Mesodermal cell (in vitro differentiated cells): ENCODE measurements at regions not wholly inside any gene's neighbourhood (a gene's known extent, or its start where the extent isn't known, plus 50 kb on each side); places are given as distances from the start of the nearest gene placed in this dataset.
"Not testable (repeated sequence)": the region's sequence is repeated elsewhere in the genome, so short reads cannot be mapped to it uniquely, and the experiment has no call there.

Experiments used
- H3K27ac ChIP-seq: 2 replicates; pipeline ENCODE4 v1.7.0; 2013; ENCODE audit warnings: mild to moderate bottlenecking, low read depth, low read length, moderate library complexity; ENCODE audit not compliant: severe bottlenecking
- H3K36me3 ChIP-seq: 2 replicates; pipeline ENCODE4 v1.7.1; 2013; ENCODE audit warnings: mild to moderate bottlenecking, low read length, moderate library complexity; ENCODE audit not compliant: control insufficient read depth, insufficient read depth
- H3K4me1 ChIP-seq: one replicate; pipeline ENCODE4 v1.7.1; 2013; ENCODE audit warnings: mild to moderate bottlenecking, low read length; ENCODE audit not compliant: insufficient read depth, control insufficient read depth, poor library complexity, severe bottlenecking
- H3K4me3 ChIP-seq: 2 replicates; pipeline ENCODE4 v1.7.0; 2013; ENCODE audit warnings: low read length, control low read depth, mild to moderate bottlenecking; ENCODE audit not compliant: insufficient read depth, poor library complexity, severe bottlenecking; ENCODE audit errors: extremely low read depth
- H3K9me3 ChIP-seq: 2 replicates; pipeline ENCODE4 v1.7.1; 2013; ENCODE audit warnings: mild to moderate bottlenecking, low read length, moderate library complexity; ENCODE audit not compliant: control insufficient read depth
- WGBS, 2 experiments: methylation state at CpG; one replicate each; pipeline ENCODE4 v1.1.5; 2013; ENCODE audit warnings: missing lambda C conversion rate in 2 of 2; ENCODE audit not compliant: insufficient coverage in 2 of 2; 5-methylcytosine and 5-hydroxymethylcytosine counted together

DNA sequence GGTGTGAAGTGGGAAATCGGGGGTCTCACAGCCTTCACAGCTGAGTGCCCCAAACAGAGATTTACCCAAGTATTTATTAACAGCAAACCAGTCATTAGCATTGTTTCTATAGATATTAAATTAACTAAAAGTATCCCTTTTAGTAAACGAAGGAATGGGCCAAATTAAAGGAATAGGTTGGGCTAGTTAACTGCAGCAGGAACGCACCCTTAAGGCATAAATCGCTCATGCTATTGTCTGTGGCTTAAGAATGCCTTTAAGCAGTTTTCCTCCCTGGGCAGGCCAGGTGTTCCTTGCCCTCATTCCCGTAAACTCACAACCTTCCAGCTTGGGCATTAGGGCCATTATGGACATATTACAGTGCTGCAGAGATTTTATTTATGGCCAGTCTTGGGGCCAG is 167.5 kb upstream of the PIK3R1 start:
- H3K27ac ChIP-seq, H3K36me3 ChIP-seq, H3K4me3 ChIP-seq, H3K4me1 ChIP-seq: not testable (repeated sequence)
- WGBS, 2 experiments: 88 to 96% methylated on average over 2 to 3 of the region's 5 CpGs
- peaks cover 22% of the 10 kb centered on the region for H3K9me3 ChIP-seq

GRCh38 chr5:68047035-68047434 is 168.5 kb upstream of the PIK3R1 start:
- no peaks in the 10 kb centered on the region for H3K4me1 ChIP-seq
- WGBS, 2 experiments: 80% methylated on average over 1 of the region's 1 CpG; no CpG with 5 or more reads in 1 of the 2 experiments
- H3K36me3 ChIP-seq: no peaks in the 10 kb centered on the region
- H3K9me3 ChIP-seq: peaks cover 22% of the 10 kb centered on the region
- no peak overlapping the region for H3K4me3 ChIP-seq
- H3K27ac ChIP-seq: no peak overlapping the region

- no peaks in the 10 kb centered on the region for H3K36me3 ChIP-seq
- H3K4me1 ChIP-seq: no peaks in the 10 kb centered on the region
- no peak overlapping the region for H3K27ac ChIP-seq
- H3K9me3 ChIP-seq: peaks cover 22% of the 10 kb centered on the region
- WGBS, 2 experiments: 67 to 77% methylated on average over 1 to 4 of the region's 5 CpGs
- no peak overlapping the region for H3K4me3 ChIP-seq
Observed at GRCh38 chr5:68046445-68046844, 169.1 kb upstream of the PIK3R1 start.

- Histone ChIP-seq H3K4me3 (no peak overlapping the region), H3K4me1 (no peaks in the 10 kb centered on the region), H3K9me3 (no peaks in the 10 kb centered on the region), H3K36me3 (no peaks in the 10 kb centered on the region), H3K27ac (no peak overlapping the region)
- WGBS, 2 experiments: 85 to 89% methylated on average over 4 of the region's 8 CpGs
Observed at GRCh38 chr5:68041293-68041692, 174.3 kb upstream of the PIK3R1 start.

- Histone ChIP-seq H3K4me3 (no peak overlapping the region), H3K36me3 (no peaks in the 10 kb centered on the region), H3K4me1 (no peaks in the 10 kb centered on the region), H3K9me3 (no peaks in the 10 kb centered on the region), H3K27ac (no peak overlapping the region)
- WGBS, 2 experiments: 78 to 91% methylated on average over 3 to 5 of the region's 6 CpGs
Observed at GRCh38 chr5:68037546-68037945, 178.0 kb upstream of the PIK3R1 start.

DNA sequence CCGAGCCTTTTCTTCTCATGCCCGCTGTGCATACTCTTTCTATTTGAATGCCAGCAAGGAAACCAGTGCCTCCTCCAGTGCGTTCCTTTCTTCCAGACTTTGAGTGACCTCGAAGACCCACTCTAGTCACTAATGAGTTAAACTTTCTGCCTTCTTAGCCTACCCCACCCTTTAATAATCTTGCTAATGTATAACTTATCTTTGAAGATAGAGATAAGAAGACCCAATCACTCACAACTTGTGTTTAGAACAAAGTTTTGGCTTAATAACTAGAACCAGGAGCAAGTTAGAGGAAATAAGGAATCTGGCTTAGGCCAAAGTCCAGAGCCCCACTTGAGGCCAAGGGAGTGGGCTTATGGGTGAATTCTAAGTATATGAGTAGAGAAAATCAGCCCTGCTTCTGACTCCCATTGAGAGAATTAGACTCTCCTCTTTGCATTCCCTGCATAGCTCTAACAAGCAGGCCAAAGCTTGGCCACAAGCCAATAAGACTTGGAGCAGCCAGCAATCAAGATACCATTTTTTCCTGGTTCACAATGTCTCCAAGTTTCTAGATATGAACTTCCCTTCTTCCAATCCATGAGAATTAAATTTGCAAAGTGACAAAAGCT is 181.5 kb upstream of the PIK3R1 start:
- no peak overlapping the region for H3K4me3 ChIP-seq
- H3K27ac ChIP-seq: no peak overlapping the region
- no peaks in the 10 kb centered on the region for H3K4me1 ChIP-seq
- H3K9me3 ChIP-seq: no peaks in the 10 kb centered on the region
- 92 to 94% methylated on average over 3 to 4 of the region's 4 CpGs for WGBS, 2 experiments
- H3K36me3 ChIP-seq: no peaks in the 10 kb centered on the region

DNA sequence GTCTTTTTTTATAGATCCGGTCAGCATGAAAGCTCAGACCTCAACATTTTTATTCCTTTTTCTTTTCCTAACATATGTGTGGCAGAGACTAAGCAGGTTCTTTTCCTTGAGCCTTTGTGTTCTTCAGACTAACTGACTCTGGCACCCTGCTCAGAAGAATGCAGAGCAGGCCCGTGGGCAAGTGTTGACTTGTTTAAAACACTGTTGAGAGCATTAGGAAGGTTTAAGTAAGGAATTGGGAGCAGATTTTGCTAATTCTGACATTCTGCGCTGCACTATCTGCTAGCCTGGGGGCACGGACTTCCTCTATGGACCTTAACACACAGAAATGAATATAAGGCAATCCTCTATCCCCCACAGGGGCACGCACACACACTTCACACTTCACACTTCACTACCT is 182.5 kb upstream of the PIK3R1 start:
- Histone ChIP-seq H3K9me3 (no peaks in the 10 kb centered on the region), H3K36me3 (no peaks in the 10 kb centered on the region)
- WGBS, 2 experiments: 71 to 81% methylated on average over 1 to 4 of the region's 5 CpGs

DNA sequence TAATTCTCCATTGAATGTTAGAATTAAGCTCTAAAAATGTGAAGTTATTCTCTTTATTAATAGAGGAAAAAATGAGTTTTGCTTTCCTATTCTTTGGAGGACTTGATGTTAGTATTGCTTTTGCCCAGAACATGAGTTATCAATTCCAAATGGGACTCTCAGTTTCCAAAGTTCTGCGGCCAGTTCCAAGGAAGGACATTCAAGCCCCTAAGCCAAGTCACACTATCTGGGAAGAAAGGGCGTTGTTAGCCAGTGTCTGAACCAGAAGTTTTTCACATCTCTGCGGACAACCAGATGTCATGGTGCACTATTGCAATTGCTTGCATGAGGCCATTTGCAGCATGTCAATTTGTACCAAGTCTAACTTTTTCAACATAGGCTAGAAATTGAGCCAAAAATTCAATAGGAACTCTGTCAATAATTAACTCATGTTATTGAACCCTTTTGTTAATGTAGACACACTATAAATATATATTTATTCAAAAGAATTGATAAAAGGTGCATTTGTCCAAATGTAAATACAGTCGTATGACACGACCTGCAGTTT is 183.3 kb upstream of the PIK3R1 start:
- H3K4me3 ChIP-seq: no peak overlapping the region
- no peaks in the 10 kb centered on the region for H3K36me3 ChIP-seq
- H3K4me1 ChIP-seq: peaks cover 5% of the 10 kb centered on the region
- 80 to 94% methylated on average over 3 of the region's 5 CpGs for WGBS, 2 experiments
- H3K9me3 ChIP-seq: no peaks in the 10 kb centered on the region
- no peak overlapping the region for H3K27ac ChIP-seq

More for the DNA sequence above, 182.5 kb upstream of the PIK3R1 start:
- no peak overlapping the region for H3K27ac ChIP-seq
- no peaks in the 10 kb centered on the region for H3K4me1 ChIP-seq
- no peak overlapping the region for H3K4me3 ChIP-seq

- whole genome bisulfite sequencing, 2 experiments: 91% methylated on average over 1 of the region's 2 CpGs; no CpG with 5 or more reads in 1 of the 2 experiments
- Histone ChIP-seq H3K36me3 (no peaks in the 10 kb centered on the region), H3K4me1 (peaks cover 6% of the 10 kb centered on the region), H3K9me3 (peaks cover 2% of the 10 kb centered on the region), H3K4me3 (no peak overlapping the region), H3K27ac (no peak overlapping the region)
Observed at GRCh38 chr5:68028131-68028727, 187.3 kb upstream of the PIK3R1 start.

GRCh38 chr5:68027519-68027918 is 188.0 kb upstream of the PIK3R1 start:
- Histone ChIP-seq H3K36me3 (no peaks in the 10 kb centered on the region), H3K4me3 (no peak overlapping the region), H3K27ac (no peak overlapping the region), H3K9me3 (peaks cover 2% of the 10 kb centered on the region), H3K4me1 (peaks cover 6% of the 10 kb centered on the region)
- WGBS, 2 experiments: 83% methylated on average over 1 of the region's 4 CpGs; no CpG with 5 or more reads in 1 of the 2 experiments
